Cardiac fibroblast (primary cell): ENCODE measurements at regions not wholly inside any gene's neighbourhood (a gene's known extent, or its start where the extent isn't known, plus 50 kb on each side); places are given as distances from the start of the nearest gene placed in this dataset.

Source experiments
- DNase-seq, 2 donors: peaks; one replicate each; pipeline versions ENCODE4 v3.0.0 to v3.0.0-alpha.2; 2010; ENCODE audit warnings: low read depth in 2 of 2
- H3K4me3 ChIP-seq, 2 donors: replicated peaks in 1 of 2; 1 replicate in 1 of 2; 2 replicates in 1 of 2; pipeline ENCODE4 v1.5.1; 2011; ENCODE audit warnings: low read depth in 2 of 2, low read length in 2 of 2, mild to moderate bottlenecking in 2 of 2, moderate library complexity in 1 of 2
- CTCF ChIP-seq: IDR thresholded peaks from one replicate; pipeline ENCODE4 v1.5.1; 2011; ENCODE audit warnings: low read depth, mild to moderate bottlenecking, low read length, inconsistent platforms

- DNase-seq: no peak
- no peak for TF ChIP-seq CTCF
These were observed 458.2 kb upstream of the NOX3 start for GRCh38 chr6:155913816-155914215.

GRCh38 chr6:155909710-155910109 is 454.1 kb upstream of the NOX3 start:
- no peak for DNase-seq
- H3K4me3 ChIP-seq: no peak overlapping the region
- no peak for TF ChIP-seq CTCF

More at GRCh38 chr6:155913816-155914215, 458.2 kb upstream of the NOX3 start:
- no peak overlapping the region for H3K4me3 ChIP-seq

- TF ChIP-seq CTCF: no peak
- DNase-seq: no peak
- H3K4me3 ChIP-seq: no peak overlapping the region
These were observed 440.0 kb upstream of the NOX3 start for GRCh38 chr6:155895641-155896040.

GRCh38 chr6:155894758-155895157 is 439.1 kb upstream of the NOX3 start:
- no peak for TF ChIP-seq CTCF
- no peak for DNase-seq
- no peak overlapping the region for H3K4me3 ChIP-seq

GRCh38 chr6:155894262-155894661 is 438.6 kb upstream of the NOX3 start:
- no peak overlapping the region for H3K4me3 ChIP-seq
- DNase-seq: no peak
- no peak for TF ChIP-seq CTCF

GRCh38 chr6:155890409-155890808 is 434.8 kb upstream of the NOX3 start:
- TF ChIP-seq CTCF: no peak
- no peak for DNase-seq
- H3K4me3 ChIP-seq: no peak overlapping the region

- no peak for DNase-seq
- H3K4me3 ChIP-seq: no peak overlapping the region
- TF ChIP-seq CTCF: no peak
These were observed 433.8 kb upstream of the NOX3 start for GRCh38 chr6:155889410-155889809.
